GM23248 (cell line): ENCODE measurements at regions not wholly inside any gene's neighbourhood (a gene's known extent, or its start where the extent isn't known, plus 50 kb on each side); places are given as distances from the start of the nearest gene placed in this dataset.

Source experiments
- DNase-seq: peaks from one replicate; pipeline ENCODE4 v3.0.0-alpha.2; 2015
- H2AFZ ChIP-seq: fragments of 200-600 bp; sonication (generic); 2 replicates; pipeline ENCODE4 v1.6.1; 2016; ENCODE audit warnings: antibody characterized with exemption
- H3F3A ChIP-seq: fragments of 200-600 bp; sonication (generic); 2 replicates; pipeline ENCODE4 v1.6.1; 2016; ENCODE audit warnings: mild to moderate bottlenecking, antibody characterized with exemption, mixed run types; ENCODE audit not compliant: insufficient read depth
- H3K27ac ChIP-seq: fragments of 200-600 bp; sonication (generic); 2 replicates; pipeline ENCODE4 v1.5.1; 2016; ENCODE audit warnings: mild to moderate bottlenecking
- H3K27me3 ChIP-seq: fragments of 200-600 bp; sonication (generic); replicated peaks from 2 replicates; pipeline ENCODE4 v1.6.1; 2016; ENCODE audit warnings: mild to moderate bottlenecking; ENCODE audit not compliant: insufficient read depth
- H3K36me3 ChIP-seq: fragments of 200-600 bp; sonication (generic); 2 replicates; pipeline ENCODE4 v1.6.1; 2016; ENCODE audit warnings: low read depth, mild to moderate bottlenecking
- H3K4me1 ChIP-seq: fragments of 200-600 bp; sonication (generic); 2 replicates; pipeline ENCODE4 v1.6.1; 2016; ENCODE audit warnings: mild to moderate bottlenecking; ENCODE audit not compliant: insufficient read depth
- H3K4me2 ChIP-seq: fragments of 200-600 bp; sonication (generic); one replicate; pipeline ENCODE4 v1.6.1; 2016; ENCODE audit warnings: mild to moderate bottlenecking; ENCODE audit not compliant: unreplicated experiment
- H3K4me3 ChIP-seq: fragments of 200-600 bp; sonication (generic); 2 replicates; pipeline ENCODE4 v1.5.1; 2016; ENCODE audit warnings: mild to moderate bottlenecking
- H3K79me2 ChIP-seq: fragments of 200-600 bp; sonication (generic); 2 replicates; pipeline ENCODE4 v1.6.1; 2016; ENCODE audit warnings: mild to moderate bottlenecking; ENCODE audit not compliant: insufficient read depth
- H3K9ac ChIP-seq: fragments of 200-600 bp; sonication (generic); 2 replicates; pipeline ENCODE4 v1.6.1; 2016; ENCODE audit warnings: mild to moderate bottlenecking
- H3K9me2 ChIP-seq: fragments of 200-600 bp; sonication (generic); 2 replicates; pipeline ENCODE4 v1.6.1; 2016; ENCODE audit warnings: mixed run types, mild to moderate bottlenecking, moderate library complexity; ENCODE audit not compliant: insufficient read depth
- H3K9me3 ChIP-seq: fragments of 200-600 bp; sonication (generic); one replicate; pipeline ENCODE4 v1.6.1; 2017; ENCODE audit warnings: low read depth
- H4K20me1 ChIP-seq: fragments of 200-600 bp; sonication (generic); 2 replicates; pipeline ENCODE4 v1.6.0; 2016; ENCODE audit not compliant: insufficient read depth
- EZH2 ChIP-seq: fragments of 200-600 bp; sonication (generic); IDR thresholded peaks from 2 replicates; pipeline ENCODE4 v1.6.1; 2018; ENCODE audit warnings: antibody characterized with exemption, mild to moderate bottlenecking; ENCODE audit not compliant: insufficient read depth, poor library complexity, severe bottlenecking
- EZH2phosphoT487 ChIP-seq: fragments of 200-600 bp; sonication (generic); IDR thresholded peaks from 2 replicates; pipeline ENCODE4 v1.6.1; 2018; ENCODE audit warnings: antibody characterized with exemption, moderate library complexity, mild to moderate bottlenecking, low read depth; ENCODE audit not compliant: insufficient read depth
- WGBS, 2 experiments: methylation state at CpG; one replicate each; pipeline ENCODE4 v1.1.6; 2015 to 2017; ENCODE audit warnings: low lambda C conversion rate in 2 of 2, low coverage in 1 of 2; ENCODE audit errors: missing lambda C conversion rate in 2 of 2; 5-methylcytosine and 5-hydroxymethylcytosine counted together
- in situ Hi-C: fragments of 300-500 bp; cut with MboI; formaldehyde crosslinking; loops from 2 replicates; pipeline ENCODE4 v1.15.0; 2020

DNA sequence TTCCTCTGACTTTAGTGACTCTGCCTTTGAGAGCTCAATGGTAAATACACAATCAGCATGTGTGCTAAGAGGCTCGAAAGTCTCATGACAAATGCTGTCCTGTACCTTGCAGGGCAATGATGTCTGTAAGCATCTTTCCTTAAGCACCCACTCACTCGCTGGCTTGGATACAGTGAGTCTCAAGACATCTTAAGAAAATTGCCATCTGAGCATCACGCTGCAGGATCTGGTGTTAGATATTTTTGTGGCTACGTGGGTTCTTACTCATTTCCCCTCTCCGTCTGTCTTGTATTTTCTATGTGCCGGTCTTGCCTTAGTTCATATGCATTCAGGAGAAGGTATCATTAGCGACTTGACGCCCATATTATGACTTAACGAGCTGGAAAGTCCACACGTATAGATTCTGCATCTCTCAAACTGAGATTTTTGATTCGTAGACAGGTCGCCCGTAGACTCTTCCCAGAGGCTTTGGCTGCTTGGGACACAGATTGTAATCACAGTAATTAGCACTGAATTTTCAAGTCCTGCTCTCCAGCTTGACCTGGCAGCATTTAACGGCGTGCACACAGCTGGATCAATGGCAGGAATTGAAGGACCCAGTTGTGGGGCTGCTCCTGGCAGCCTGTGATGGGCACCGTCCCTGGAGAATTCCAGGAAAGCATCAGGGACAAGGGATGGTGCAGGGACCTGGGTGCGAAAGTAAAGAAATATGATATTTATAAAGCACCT, 231.2 kb downstream of the ZIC5 start:
- H3K9me3 ChIP-seq = no peaks in the 10 kb centered on the region
- H3K79me2 ChIP-seq = no peaks in the 10 kb centered on the region
- H4K20me1 ChIP-seq = no peaks in the 10 kb centered on the region
- in situ Hi-C loops = no loop called here
- 56 to 57% methylated on average over 17 of the region's 17 CpGs for WGBS, 2 experiments
- DNase-seq = peak; percentile 26
- no peaks in the 10 kb centered on the region for H3K36me3 ChIP-seq
- no peak overlapping the region for H3K4me2 ChIP-seq
- no peaks in the 10 kb centered on the region for H3K4me1 ChIP-seq
- no peaks in the 10 kb centered on the region for H3K9me2 ChIP-seq
- no peak overlapping the region for H2AFZ ChIP-seq
- H3K27me3 ChIP-seq = peaks cover 29% of the 10 kb centered on the region
- H3K4me3 ChIP-seq = no peak overlapping the region
- H3K9ac ChIP-seq = no peak overlapping the region
- no peak for TF ChIP-seq EZH2
- no peak for TF ChIP-seq EZH2phosphoT487
- H3K27ac ChIP-seq = no peak overlapping the region
- no peaks in the 10 kb centered on the region for H3F3A ChIP-seq

DNA sequence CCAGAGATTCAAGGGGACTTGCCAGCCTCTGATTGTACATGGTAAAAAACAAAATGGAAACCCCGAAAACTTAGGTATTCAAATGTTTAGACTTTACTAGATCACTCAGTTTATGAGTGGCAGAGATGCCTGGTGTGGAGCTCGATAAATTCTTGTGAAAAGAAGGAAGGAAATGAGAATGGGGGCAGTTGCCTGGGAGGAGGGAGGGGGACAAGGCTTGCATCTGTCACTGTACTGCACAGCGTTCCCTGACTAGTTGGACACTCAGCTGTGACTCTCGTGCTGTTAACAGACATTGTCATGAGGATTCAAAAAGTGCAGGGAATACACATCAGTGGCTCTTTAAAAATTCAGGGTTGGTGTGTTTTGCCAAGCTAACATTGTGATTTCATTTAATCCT, 232.9 kb downstream of the ZIC5 start:
- no peak for DNase-seq
- Histone ChIP-seq H3K36me3 (no peaks in the 10 kb centered on the region), H3K4me1 (no peaks in the 10 kb centered on the region), H3K79me2 (no peaks in the 10 kb centered on the region), H3F3A (no peaks in the 10 kb centered on the region), H3K27me3 (peaks cover 29% of the 10 kb centered on the region), H3K27ac (no peak overlapping the region), H3K4me3 (no peak overlapping the region), H3K4me2 (no peak overlapping the region), H3K9me2 (no peaks in the 10 kb centered on the region), H3K9ac (no peak overlapping the region), H4K20me1 (no peaks in the 10 kb centered on the region), H3K9me3 (no peaks in the 10 kb centered on the region), H2AFZ (no peak overlapping the region)
- WGBS, 2 experiments = 54 to 62% methylated on average over 4 of the region's 4 CpGs
- in situ Hi-C loops = no loop called here
- no peak for TF ChIP-seq EZH2phosphoT487
- TF ChIP-seq EZH2 = no peak

DNA sequence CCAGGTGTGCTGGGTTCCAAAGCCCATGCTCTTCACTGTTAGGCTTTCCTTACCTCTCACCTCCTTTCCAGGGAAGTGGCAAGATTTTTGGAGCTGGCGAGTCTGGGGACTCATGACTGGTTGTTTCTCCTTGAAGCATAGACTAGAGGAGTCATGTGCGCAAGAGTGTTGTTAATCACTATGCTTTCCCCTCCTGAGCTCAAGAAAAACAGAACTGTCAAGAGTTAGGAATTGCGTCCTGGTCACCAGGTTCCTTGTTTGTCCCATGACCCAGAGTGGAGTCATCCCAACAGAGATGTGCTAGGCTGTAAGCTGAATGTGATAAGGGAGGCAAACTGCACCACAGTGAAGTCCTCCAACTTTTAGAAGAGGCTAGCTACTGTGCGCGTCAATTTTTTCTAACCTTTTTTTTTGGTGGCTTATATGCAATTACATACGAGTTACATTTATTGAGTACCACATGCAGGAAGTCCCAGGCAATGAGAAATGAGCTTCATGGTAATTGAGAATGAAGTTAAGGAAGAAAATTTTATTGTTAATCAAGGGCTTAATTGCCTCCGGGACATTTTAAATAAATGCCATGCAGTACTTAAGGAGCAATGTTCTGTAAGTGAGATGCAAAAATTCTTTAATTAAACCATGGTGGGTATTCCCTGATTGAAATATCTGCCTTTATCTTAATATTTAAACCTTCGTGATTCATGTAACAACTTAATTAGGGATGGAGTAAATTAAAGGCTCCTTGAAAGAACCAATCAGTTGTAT, 233.9 kb downstream of the ZIC5 start:
- no peaks in the 10 kb centered on the region for H3K4me1 ChIP-seq
- no peaks in the 10 kb centered on the region for H3K9me3 ChIP-seq
- H3K27ac ChIP-seq = no peak overlapping the region
- no peaks in the 10 kb centered on the region for H4K20me1 ChIP-seq
- H3K4me3 ChIP-seq = no peak overlapping the region
- H3K79me2 ChIP-seq = no peaks in the 10 kb centered on the region
- in situ Hi-C loops = no loop called here
- peaks cover 20% of the 10 kb centered on the region for H3K27me3 ChIP-seq
- H3F3A ChIP-seq = no peaks in the 10 kb centered on the region
- no peak overlapping the region for H2AFZ ChIP-seq
- H3K9me2 ChIP-seq = no peaks in the 10 kb centered on the region
- no peak overlapping the region for H3K4me2 ChIP-seq
- no peak for DNase-seq
- TF ChIP-seq EZH2phosphoT487 (no peak), EZH2 (no peak)
- no peak overlapping the region for H3K9ac ChIP-seq
- WGBS, 2 experiments = 78 to 83% methylated on average over 8 of the region's 8 CpGs
- H3K36me3 ChIP-seq = no peaks in the 10 kb centered on the region

DNA sequence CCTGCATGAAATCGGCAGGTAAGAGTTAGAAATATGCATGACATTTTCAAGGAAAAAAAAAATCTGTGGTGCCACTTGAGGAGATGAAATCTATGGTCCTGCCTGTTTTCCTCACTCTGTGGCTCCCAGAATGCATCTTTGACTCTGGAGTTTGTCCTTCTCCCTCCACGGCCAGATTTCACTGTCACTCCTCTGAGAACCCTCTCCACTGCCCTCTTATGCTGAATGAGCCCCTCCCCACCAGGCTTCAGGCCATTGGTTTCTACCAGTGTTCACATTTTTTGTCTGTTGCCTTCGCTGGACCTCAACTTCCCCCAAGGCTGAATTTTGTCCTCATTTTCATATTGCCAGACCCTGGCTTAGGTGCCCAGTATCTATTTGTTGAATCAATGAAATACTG, 235.0 kb downstream of the ZIC5 start:
- no peak for DNase-seq
- Histone ChIP-seq H3K79me2 (no peaks in the 10 kb centered on the region), H3K9ac (no peak overlapping the region), H3K9me2 (no peaks in the 10 kb centered on the region), H3K4me2 (no peak overlapping the region), H2AFZ (no peak overlapping the region), H3K4me3 (no peak overlapping the region), H3F3A (no peaks in the 10 kb centered on the region), H3K9me3 (no peaks in the 10 kb centered on the region), H3K36me3 (no peaks in the 10 kb centered on the region), H3K4me1 (no peaks in the 10 kb centered on the region), H3K27ac (no peak overlapping the region), H4K20me1 (no peaks in the 10 kb centered on the region), H3K27me3 (peaks cover 9% of the 10 kb centered on the region; the same call in 1 of the 2 replicates)
- 52 to 53% methylated on average over 3 of the region's 3 CpGs for WGBS, 2 experiments
- no peak for TF ChIP-seq EZH2
- TF ChIP-seq EZH2phosphoT487 = no peak
- in situ Hi-C loops = no loop called here
